GM12872 (cell line): ENCODE measurements at regions not wholly inside any gene's neighbourhood (a gene's known extent, or its start where the extent isn't known, plus 50 kb on each side); places are given as distances from the start of the nearest gene placed in this dataset.

Source experiments
- CTCF ChIP-seq: IDR thresholded peaks from 3 replicates; pipeline ENCODE4 v1.5.1; 2011; ENCODE audit warnings: low read depth, mild to moderate bottlenecking, low read length, moderate library complexity; ENCODE audit not compliant: insufficient read depth

GRCh38 chr15:94081829-94082228, 149.5 kb upstream of the MCTP2 start:
- TF ChIP-seq CTCF, result no peak

GRCh38 chr15:94080989-94081605, 150.3 kb upstream of the MCTP2 start:
- no peak for TF ChIP-seq CTCF

- TF ChIP-seq CTCF, result no peak
Observed at GRCh38 chr15:94080416-94080815, 150.9 kb upstream of the MCTP2 start.

- no peak for TF ChIP-seq CTCF
Observed at GRCh38 chr15:94079968-94080367, 151.4 kb upstream of the MCTP2 start.

- TF ChIP-seq CTCF, result no peak
Observed at GRCh38 chr15:94079459-94079858, 151.9 kb upstream of the MCTP2 start.

GRCh38 chr15:94077938-94078337, 153.4 kb upstream of the MCTP2 start:
- TF ChIP-seq CTCF, result no peak

GRCh38 chr15:94075349-94075748, 156.0 kb upstream of the MCTP2 start:
- no peak for TF ChIP-seq CTCF
